HFFc6 (cell line): ENCODE measurements at regions not wholly inside any gene's neighbourhood (a gene's known extent, or its start where the extent isn't known, plus 50 kb on each side); places are given as distances from the start of the nearest gene placed in this dataset.

Source experiments
- DNase-seq: peaks from one replicate; pipeline ENCODE4 v3.0.0-alpha.2; 2018
- H3K27ac Mint-ChIP-seq: 2 replicates; pipeline ENCODE4 v1.8.0; 2020; ENCODE audit warnings: mild to moderate bottlenecking, mixed read lengths
- H3K27me3 Mint-ChIP-seq: 2 replicates; pipeline ENCODE4 v1.8.0; 2021; ENCODE audit warnings: mild to moderate bottlenecking, moderate library complexity, mixed read lengths; ENCODE audit not compliant: insufficient read depth
- H3K36me3 Mint-ChIP-seq: 2 replicates; pipeline ENCODE4 v1.8.0; 2021; ENCODE audit warnings: low read depth, mixed read lengths
- H3K4me1 Mint-ChIP-seq: 2 replicates; pipeline ENCODE4 v1.8.0; 2020; ENCODE audit warnings: low read depth, mixed read lengths
- H3K4me3 Mint-ChIP-seq: 2 replicates; pipeline ENCODE4 v1.8.0; 2020; ENCODE audit warnings: mild to moderate bottlenecking, moderate library complexity, mixed read lengths
- H3K9me3 Mint-ChIP-seq: 2 replicates; pipeline ENCODE4 v1.8.0; 2020; ENCODE audit warnings: mild to moderate bottlenecking, mixed read lengths
- CTCF ChIP-seq: fragments of 200-600 bp; sonication (generic); IDR thresholded peaks from 2 replicates; pipeline ENCODE4 v1.5.0; 2021; ENCODE audit warnings: antibody characterized with exemption, mild to moderate bottlenecking

- Mint-ChIP-seq H3K9me3 (peaks cover 70% of the 10 kb centered on the region), H3K27me3 (no peaks in the 10 kb centered on the region; the same call in 1 of the 2 replicates), H3K4me3 (no peak overlapping the region), H3K27ac (no peak overlapping the region), H3K36me3 (peaks cover 17% of the 10 kb centered on the region), H3K4me1 (no peaks in the 10 kb centered on the region)
- no peak for TF ChIP-seq CTCF
- no peak for DNase-seq
Measured at GRCh38 chr6:167572841-167573271, 248.0 kb downstream of the TTLL2 start.

- Mint-ChIP-seq H3K9me3 (peaks cover 70% of the 10 kb centered on the region), H3K4me1 (no peaks in the 10 kb centered on the region), H3K27ac (no peak overlapping the region), H3K4me3 (no peak overlapping the region), H3K27me3 (no peaks in the 10 kb centered on the region; the same call in 1 of the 2 replicates), H3K36me3 (peaks cover 16% of the 10 kb centered on the region)
- DNase-seq, result no peak
- TF ChIP-seq CTCF, result no peak
Measured at GRCh38 chr6:167573461-167574215, 248.8 kb downstream of the TTLL2 start.

GRCh38 chr6:167574431-167575151 lies 249.7 kb downstream of the TTLL2 start:
- no peak for TF ChIP-seq CTCF
- H3K27ac Mint-ChIP-seq, result no peak overlapping the region
- no peak for DNase-seq
- peaks cover 76% of the 10 kb centered on the region for H3K9me3 Mint-ChIP-seq
- no peaks in the 10 kb centered on the region for H3K4me1 Mint-ChIP-seq
- H3K4me3 Mint-ChIP-seq, result no peak overlapping the region
- peaks cover 19% of the 10 kb centered on the region for H3K36me3 Mint-ChIP-seq
- peaks cover under 1% of the 10 kb centered on the region for H3K27me3 Mint-ChIP-seq

GRCh38 chr6:167575158-167575696 lies 250.3 kb downstream of the TTLL2 start:
- Mint-ChIP-seq H3K4me1 (no peaks in the 10 kb centered on the region), H3K36me3 (peaks cover 20% of the 10 kb centered on the region), H3K4me3 (no peak overlapping the region), H3K9me3 (peaks cover 76% of the 10 kb centered on the region), H3K27me3 (peaks cover 1% of the 10 kb centered on the region), H3K27ac (no peak overlapping the region)
- no peak for DNase-seq
- no peak for TF ChIP-seq CTCF

GRCh38 chr6:167576050-167576741 lies 250.5 kb upstream of the AFDN start:
- Mint-ChIP-seq H3K9me3 (peaks cover 76% of the 10 kb centered on the region), H3K27me3 (peaks cover 1% of the 10 kb centered on the region), H3K36me3 (peaks cover 20% of the 10 kb centered on the region), H3K4me1 (no peaks in the 10 kb centered on the region), H3K4me3 (no peak overlapping the region), H3K27ac (no peak overlapping the region)
- DNase-seq, result no peak
- TF ChIP-seq CTCF, result no peak
